ENCODE measurements at regions not wholly inside any gene's neighbourhood (a gene's known extent, or its start where the extent isn't known, plus 50 kb on each side); places are given as distances from the start of the nearest gene placed in this dataset.
"Not testable (repeated sequence)": the region's sequence is repeated elsewhere in the genome, so short reads cannot be mapped to it uniquely, and the experiment has no call there.

GRCh38 chr17:63019138-63019873 is 53.3 kb downstream of the TANC2 start:
- Histone ChIP-seq H3K27me3 (ENCODE audit: control insufficient read depth, insufficient read depth, low read length) (no peaks in the 10 kb centered on the region), H3K9me3 (replicated peaks; ENCODE audit: control insufficient read depth, low read depth, low read length) (no peaks in the 10 kb centered on the region), H3K4me1 (ENCODE audit: control insufficient read depth, insufficient read depth, low read length) (no peaks in the 10 kb centered on the region), H3K36me3 (ENCODE audit: control insufficient read depth, insufficient read depth, low read length) (no peaks in the 10 kb centered on the region), H3K4me3 (ENCODE audit: low read length) (no peak overlapping the region), H3K27ac (ENCODE audit: low read length) (no peak overlapping the region)
- no CpG with 5 or more reads among the region's 6 CpGs for WGBS (ENCODE audit: insufficient coverage)
- DNase-seq: no peak

- Histone ChIP-seq H3K4me1 (ENCODE audit: control insufficient read depth, insufficient read depth, low read length) (no peaks in the 10 kb centered on the region), H3K36me3 (ENCODE audit: control insufficient read depth, insufficient read depth, low read length) (no peaks in the 10 kb centered on the region), H3K27ac (ENCODE audit: low read length) (no peak overlapping the region), H3K9me3 (replicated peaks; ENCODE audit: control insufficient read depth, low read depth, low read length) (no peaks in the 10 kb centered on the region), H3K27me3 (ENCODE audit: control insufficient read depth, insufficient read depth, low read length) (no peaks in the 10 kb centered on the region), H3K4me3 (ENCODE audit: low read length) (no peak overlapping the region)
- DNase-seq: no peak
- 100% methylated on average over 1 of the region's 1 CpG for WGBS (ENCODE audit: insufficient coverage)
Measured at GRCh38 chr17:63022567-63022966, 56.5 kb downstream of the TANC2 start.

GRCh38 chr17:63023049-63023448 is 57.0 kb downstream of the TANC2 start:
- 100% methylated on average over 1 of the region's 2 CpGs for WGBS (ENCODE audit: insufficient coverage)
- Histone ChIP-seq H3K27me3 (ENCODE audit: control insufficient read depth, insufficient read depth, low read length) (no peaks in the 10 kb centered on the region), H3K27ac (ENCODE audit: low read length) (no peak overlapping the region), H3K36me3 (ENCODE audit: control insufficient read depth, insufficient read depth, low read length) (no peaks in the 10 kb centered on the region), H3K4me1 (ENCODE audit: control insufficient read depth, insufficient read depth, low read length) (no peaks in the 10 kb centered on the region), H3K9me3 (replicated peaks; ENCODE audit: control insufficient read depth, low read depth, low read length) (no peaks in the 10 kb centered on the region), H3K4me3 (ENCODE audit: low read length) (no peak overlapping the region)
- no peak for DNase-seq

GRCh38 chr17:63024201-63024600 is 58.2 kb downstream of the TANC2 start:
- Histone ChIP-seq H3K4me3 (ENCODE audit: low read length) (no peak overlapping the region), H3K27ac (ENCODE audit: low read length) (no peak overlapping the region), H3K4me1 (ENCODE audit: control insufficient read depth, insufficient read depth, low read length) (no peaks in the 10 kb centered on the region), H3K9me3 (replicated peaks; ENCODE audit: control insufficient read depth, low read depth, low read length) (no peaks in the 10 kb centered on the region), H3K36me3 (ENCODE audit: control insufficient read depth, insufficient read depth, low read length) (no peaks in the 10 kb centered on the region), H3K27me3 (ENCODE audit: control insufficient read depth, insufficient read depth, low read length) (no peaks in the 10 kb centered on the region)
- no peak for DNase-seq
- WGBS (ENCODE audit: insufficient coverage): 73% methylated on average over 2 of the region's 4 CpGs

- Histone ChIP-seq H3K9me3 (replicated peaks; ENCODE audit: control insufficient read depth, low read depth, low read length) (no peaks in the 10 kb centered on the region), H3K36me3 (ENCODE audit: control insufficient read depth, insufficient read depth, low read length) (no peaks in the 10 kb centered on the region), H3K27me3 (ENCODE audit: control insufficient read depth, insufficient read depth, low read length) (no peaks in the 10 kb centered on the region), H3K27ac (ENCODE audit: low read length) (no peak overlapping the region), H3K4me1 (ENCODE audit: control insufficient read depth, insufficient read depth, low read length) (no peaks in the 10 kb centered on the region), H3K4me3 (ENCODE audit: low read length) (no peak overlapping the region)
- DNase-seq: no peak
Measured at GRCh38 chr17:63024716-63025115, 58.7 kb downstream of the TANC2 start.

GRCh38 chr17:63025637-63026036 is 59.6 kb downstream of the TANC2 start:
- H3K27ac ChIP-seq (ENCODE audit: low read length); H3K4me1 ChIP-seq (ENCODE audit: control insufficient read depth, insufficient read depth, low read length); H3K9me3 ChIP-seq (replicated peaks; ENCODE audit: control insufficient read depth, low read depth, low read length); H3K36me3 ChIP-seq (ENCODE audit: control insufficient read depth, insufficient read depth, low read length); H3K27me3 ChIP-seq (ENCODE audit: control insufficient read depth, insufficient read depth, low read length); H3K4me3 ChIP-seq (ENCODE audit: low read length); DNase-seq: not testable (repeated sequence)
- 86% methylated on average over 1 of the region's 4 CpGs for WGBS (ENCODE audit: insufficient coverage)

- no peak overlapping the region for H3K27ac ChIP-seq (ENCODE audit: low read length)
- no peaks in the 10 kb centered on the region for H3K9me3 ChIP-seq (replicated peaks; ENCODE audit: control insufficient read depth, low read depth, low read length)
- DNase-seq: no peak
Measured at GRCh38 chr17:63029541-63029940, 63.5 kb downstream of the TANC2 start.

GRCh38 chr17:63032142-63032541 is 66.1 kb downstream of the TANC2 start:
- 96% methylated on average over 2 of the region's 2 CpGs for WGBS (ENCODE audit: insufficient coverage)
- no peak overlapping the region for H3K4me3 ChIP-seq (ENCODE audit: low read length)

More at GRCh38 chr17:63029541-63029940, 63.5 kb downstream of the TANC2 start:
- no peaks in the 10 kb centered on the region for H3K4me1 ChIP-seq (ENCODE audit: control insufficient read depth, insufficient read depth, low read length)
- H3K36me3 ChIP-seq (ENCODE audit: control insufficient read depth, insufficient read depth, low read length): no peaks in the 10 kb centered on the region
- H3K27me3 ChIP-seq (ENCODE audit: control insufficient read depth, insufficient read depth, low read length): no peaks in the 10 kb centered on the region
- no peak overlapping the region for H3K4me3 ChIP-seq (ENCODE audit: low read length)

GRCh38 chr17:63033142-63033541 is 67.1 kb downstream of the TANC2 start:
- no peaks in the 10 kb centered on the region for H3K36me3 ChIP-seq (ENCODE audit: control insufficient read depth, insufficient read depth, low read length)
- no peak for DNase-seq
- H3K4me3 ChIP-seq (ENCODE audit: low read length): no peak overlapping the region
- H3K9me3 ChIP-seq (replicated peaks; ENCODE audit: control insufficient read depth, low read depth, low read length): no peaks in the 10 kb centered on the region
- no peaks in the 10 kb centered on the region for H3K27me3 ChIP-seq (ENCODE audit: control insufficient read depth, insufficient read depth, low read length)
- H3K4me1 ChIP-seq (ENCODE audit: control insufficient read depth, insufficient read depth, low read length): no peaks in the 10 kb centered on the region
- H3K27ac ChIP-seq (ENCODE audit: low read length): no peak overlapping the region
- WGBS (ENCODE audit: insufficient coverage): no CpG with 5 or more reads among the region's 2 CpGs

More at GRCh38 chr17:63032142-63032541, 66.1 kb downstream of the TANC2 start:
- no peaks in the 10 kb centered on the region for H3K27me3 ChIP-seq (ENCODE audit: control insufficient read depth, insufficient read depth, low read length)
- H3K4me1 ChIP-seq (ENCODE audit: control insufficient read depth, insufficient read depth, low read length): no peaks in the 10 kb centered on the region
- no peak for DNase-seq
- H3K27ac ChIP-seq (ENCODE audit: low read length): no peak overlapping the region
- H3K36me3 ChIP-seq (ENCODE audit: control insufficient read depth, insufficient read depth, low read length): no peaks in the 10 kb centered on the region
- no peaks in the 10 kb centered on the region for H3K9me3 ChIP-seq (replicated peaks; ENCODE audit: control insufficient read depth, low read depth, low read length)

- Histone ChIP-seq H3K4me1 (ENCODE audit: control insufficient read depth, insufficient read depth, low read length) (peaks cover 2% of the 10 kb centered on the region), H3K36me3 (ENCODE audit: control insufficient read depth, insufficient read depth, low read length) (no peaks in the 10 kb centered on the region), H3K27me3 (ENCODE audit: control insufficient read depth, insufficient read depth, low read length) (no peaks in the 10 kb centered on the region), H3K4me3 (ENCODE audit: low read length) (no peak overlapping the region), H3K27ac (ENCODE audit: low read length) (no peak overlapping the region), H3K9me3 (replicated peaks; ENCODE audit: control insufficient read depth, low read depth, low read length) (no peaks in the 10 kb centered on the region)
- no peak for DNase-seq
- WGBS (ENCODE audit: insufficient coverage): 100% methylated on average over 3 of the region's 4 CpGs
Measured at GRCh38 chr17:63035271-63035670, 69.2 kb downstream of the TANC2 start.

GRCh38 chr17:63035695-63036094 is 69.7 kb downstream of the TANC2 start:
- Histone ChIP-seq H3K9me3 (replicated peaks; ENCODE audit: control insufficient read depth, low read depth, low read length) (no peaks in the 10 kb centered on the region), H3K4me1 (ENCODE audit: control insufficient read depth, insufficient read depth, low read length) (peaks cover 2% of the 10 kb centered on the region), H3K27me3 (ENCODE audit: control insufficient read depth, insufficient read depth, low read length) (no peaks in the 10 kb centered on the region), H3K36me3 (ENCODE audit: control insufficient read depth, insufficient read depth, low read length) (no peaks in the 10 kb centered on the region), H3K27ac (ENCODE audit: low read length) (no peak overlapping the region), H3K4me3 (ENCODE audit: low read length) (no peak overlapping the region)
- 100% methylated on average over 1 of the region's 3 CpGs for WGBS (ENCODE audit: insufficient coverage)
- DNase-seq: no peak

Data from muscle of leg (tissue), 3 donors.